ENCODE measurements at regions not wholly inside any gene's neighbourhood (a gene's known extent, or its start where the extent isn't known, plus 50 kb on each side); places are given as distances from the start of the nearest gene placed in this dataset.

DNA sequence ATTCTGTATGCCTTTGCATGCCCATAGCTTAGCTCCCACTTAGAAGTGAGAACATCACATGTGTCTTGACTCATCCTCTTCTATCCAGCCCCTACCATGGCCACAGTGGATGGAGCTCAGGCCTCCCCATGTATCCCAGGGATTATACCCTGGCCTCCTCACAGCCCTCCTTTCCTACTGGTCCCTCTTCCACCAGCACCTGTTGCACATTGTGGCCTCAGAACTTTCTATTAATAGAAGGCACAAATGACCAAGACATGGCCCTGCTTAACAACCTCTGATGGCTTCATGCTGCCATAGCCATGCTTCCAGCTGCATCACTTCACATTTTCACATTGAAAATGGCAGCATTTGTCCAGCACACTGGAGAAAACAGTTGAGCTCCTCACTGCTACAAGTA lies 315.4 kb downstream of the CDK5RAP2 start:
- Mint-ChIP-seq H3K27ac (no peak overlapping the region), H3K4me3 (no peak overlapping the region), H3K9me3 (peaks cover 8% of the 10 kb centered on the region; the same call in 1 of the 2 replicates), H3K36me3 (no peaks in the 10 kb centered on the region), H3K4me1 (no peaks in the 10 kb centered on the region), H3K27me3 (ENCODE audit: low read depth) (no peaks in the 10 kb centered on the region)
- DNase-seq (ENCODE audit: low spot score) (no peak), ATAC-seq (no peak)
- ChIA-PET POLR2A (no interaction called here), CTCF (no interaction called here)
- TF ChIP-seq, protein P1, sequence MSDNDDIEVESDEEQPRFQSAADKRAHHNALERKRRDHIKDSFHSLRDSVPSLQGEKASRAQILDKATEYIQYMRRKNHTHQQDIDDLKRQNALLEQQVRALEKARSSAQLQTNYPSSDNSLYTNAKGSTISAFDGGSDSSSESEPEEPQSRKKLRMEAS (CRISPR knock-in tag; IDR thresholded peaks at IDR 0.05), result no peak
- TF ChIP-seq GTF2I (CRISPR knock-in tag; conservative IDR thresholded peaks at IDR 0.05), result no peak
- no peak for TF ChIP-seq GABPB1 (CRISPR knock-in tag; IDR thresholded peaks at IDR 0.05)
- TF ChIP-seq, protein P2, sequence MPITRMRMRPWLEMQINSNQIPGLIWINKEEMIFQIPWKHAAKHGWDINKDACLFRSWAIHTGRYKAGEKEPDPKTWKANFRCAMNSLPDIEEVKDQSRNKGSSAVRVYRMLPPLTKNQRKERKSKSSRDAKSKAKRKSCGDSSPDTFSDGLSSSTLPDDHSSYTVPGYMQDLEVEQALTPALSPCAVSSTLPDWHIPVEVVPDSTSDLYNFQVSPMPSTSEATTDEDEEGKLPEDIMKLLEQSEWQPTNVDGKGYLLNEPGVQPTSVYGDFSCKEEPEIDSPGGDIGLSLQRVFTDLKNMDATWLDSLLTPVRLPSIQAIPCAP (CRISPR knock-in tag; IDR thresholded peaks at IDR 0.05), result no peak
- TF ChIP-seq, protein P3, sequence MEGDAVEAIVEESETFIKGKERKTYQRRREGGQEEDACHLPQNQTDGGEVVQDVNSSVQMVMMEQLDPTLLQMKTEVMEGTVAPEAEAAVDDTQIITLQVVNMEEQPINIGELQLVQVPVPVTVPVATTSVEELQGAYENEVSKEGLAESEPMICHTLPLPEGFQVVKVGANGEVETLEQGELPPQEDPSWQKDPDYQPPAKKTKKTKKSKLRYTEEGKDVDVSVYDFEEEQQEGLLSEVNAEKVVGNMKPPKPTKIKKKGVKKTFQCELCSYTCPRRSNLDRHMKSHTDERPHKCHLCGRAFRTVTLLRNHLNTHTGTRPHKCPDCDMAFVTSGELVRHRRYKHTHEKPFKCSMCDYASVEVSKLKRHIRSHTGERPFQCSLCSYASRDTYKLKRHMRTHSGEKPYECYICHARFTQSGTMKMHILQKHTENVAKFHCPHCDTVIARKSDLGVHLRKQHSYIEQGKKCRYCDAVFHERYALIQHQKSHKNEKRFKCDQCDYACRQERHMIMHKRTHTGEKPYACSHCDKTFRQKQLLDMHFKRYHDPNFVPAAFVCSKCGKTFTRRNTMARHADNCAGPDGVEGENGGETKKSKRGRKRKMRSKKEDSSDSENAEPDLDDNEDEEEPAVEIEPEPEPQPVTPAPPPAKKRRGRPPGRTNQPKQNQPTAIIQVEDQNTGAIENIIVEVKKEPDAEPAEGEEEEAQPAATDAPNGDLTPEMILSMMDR (IDR thresholded peaks at IDR 0.05), result no peak
- TF ChIP-seq, protein P4, sequence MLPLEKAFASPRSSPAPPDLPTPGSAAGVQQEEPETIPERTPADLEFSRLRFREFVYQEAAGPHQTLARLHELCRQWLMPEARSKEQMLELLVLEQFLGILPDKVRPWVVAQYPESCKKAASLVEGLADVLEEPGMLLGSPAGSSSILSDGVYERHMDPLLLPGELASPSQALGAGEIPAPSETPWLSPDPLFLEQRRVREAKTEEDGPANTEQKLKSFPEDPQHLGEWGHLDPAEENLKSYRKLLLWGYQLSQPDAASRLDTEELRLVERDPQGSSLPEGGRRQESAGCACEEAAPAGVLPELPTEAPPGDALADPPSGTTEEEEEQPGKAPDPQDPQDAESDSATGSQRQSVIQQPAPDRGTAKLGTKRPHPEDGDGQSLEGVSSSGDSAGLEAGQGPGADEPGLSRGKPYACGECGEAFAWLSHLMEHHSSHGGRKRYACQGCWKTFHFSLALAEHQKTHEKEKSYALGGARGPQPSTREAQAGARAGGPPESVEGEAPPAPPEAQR (CRISPR knock-in tag; IDR thresholded peaks at IDR 0.05), result no peak
- no peak for TF ChIP-seq ZBTB21 (CRISPR knock-in tag; IDR thresholded peaks at IDR 0.05; ENCODE audit: borderline replicate concordance)
- TF ChIP-seq FOXK1 (CRISPR knock-in tag; IDR thresholded peaks at IDR 0.05), result no peak
- TF ChIP-seq IRF2 (CRISPR knock-in tag; IDR thresholded peaks at IDR 0.05; ENCODE audit: borderline replicate concordance, low read depth), result no peak
- no peak for TF ChIP-seq ZNF317 (CRISPR knock-in tag; IDR thresholded peaks at IDR 0.05; ENCODE audit: borderline replicate concordance, low read depth)
- TF ChIP-seq, protein P5, sequence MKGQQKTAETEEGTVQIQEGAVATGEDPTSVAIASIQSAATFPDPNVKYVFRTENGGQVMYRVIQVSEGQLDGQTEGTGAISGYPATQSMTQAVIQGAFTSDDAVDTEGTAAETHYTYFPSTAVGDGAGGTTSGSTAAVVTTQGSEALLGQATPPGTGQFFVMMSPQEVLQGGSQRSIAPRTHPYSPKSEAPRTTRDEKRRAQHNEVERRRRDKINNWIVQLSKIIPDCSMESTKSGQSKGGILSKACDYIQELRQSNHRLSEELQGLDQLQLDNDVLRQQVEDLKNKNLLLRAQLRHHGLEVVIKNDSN (CRISPR knock-in tag; IDR thresholded peaks at IDR 0.05), result no peak
- TF ChIP-seq ELF4 (CRISPR knock-in tag; IDR thresholded peaks at IDR 0.05; ENCODE audit: low read depth), result no peak
- TF ChIP-seq SMAD4 (CRISPR knock-in tag; IDR thresholded peaks at IDR 0.05), result no peak
- no peak for TF ChIP-seq CBFB (CRISPR knock-in tag; IDR thresholded peaks at IDR 0.05; ENCODE audit: low read depth)
- TF ChIP-seq, protein P6, sequence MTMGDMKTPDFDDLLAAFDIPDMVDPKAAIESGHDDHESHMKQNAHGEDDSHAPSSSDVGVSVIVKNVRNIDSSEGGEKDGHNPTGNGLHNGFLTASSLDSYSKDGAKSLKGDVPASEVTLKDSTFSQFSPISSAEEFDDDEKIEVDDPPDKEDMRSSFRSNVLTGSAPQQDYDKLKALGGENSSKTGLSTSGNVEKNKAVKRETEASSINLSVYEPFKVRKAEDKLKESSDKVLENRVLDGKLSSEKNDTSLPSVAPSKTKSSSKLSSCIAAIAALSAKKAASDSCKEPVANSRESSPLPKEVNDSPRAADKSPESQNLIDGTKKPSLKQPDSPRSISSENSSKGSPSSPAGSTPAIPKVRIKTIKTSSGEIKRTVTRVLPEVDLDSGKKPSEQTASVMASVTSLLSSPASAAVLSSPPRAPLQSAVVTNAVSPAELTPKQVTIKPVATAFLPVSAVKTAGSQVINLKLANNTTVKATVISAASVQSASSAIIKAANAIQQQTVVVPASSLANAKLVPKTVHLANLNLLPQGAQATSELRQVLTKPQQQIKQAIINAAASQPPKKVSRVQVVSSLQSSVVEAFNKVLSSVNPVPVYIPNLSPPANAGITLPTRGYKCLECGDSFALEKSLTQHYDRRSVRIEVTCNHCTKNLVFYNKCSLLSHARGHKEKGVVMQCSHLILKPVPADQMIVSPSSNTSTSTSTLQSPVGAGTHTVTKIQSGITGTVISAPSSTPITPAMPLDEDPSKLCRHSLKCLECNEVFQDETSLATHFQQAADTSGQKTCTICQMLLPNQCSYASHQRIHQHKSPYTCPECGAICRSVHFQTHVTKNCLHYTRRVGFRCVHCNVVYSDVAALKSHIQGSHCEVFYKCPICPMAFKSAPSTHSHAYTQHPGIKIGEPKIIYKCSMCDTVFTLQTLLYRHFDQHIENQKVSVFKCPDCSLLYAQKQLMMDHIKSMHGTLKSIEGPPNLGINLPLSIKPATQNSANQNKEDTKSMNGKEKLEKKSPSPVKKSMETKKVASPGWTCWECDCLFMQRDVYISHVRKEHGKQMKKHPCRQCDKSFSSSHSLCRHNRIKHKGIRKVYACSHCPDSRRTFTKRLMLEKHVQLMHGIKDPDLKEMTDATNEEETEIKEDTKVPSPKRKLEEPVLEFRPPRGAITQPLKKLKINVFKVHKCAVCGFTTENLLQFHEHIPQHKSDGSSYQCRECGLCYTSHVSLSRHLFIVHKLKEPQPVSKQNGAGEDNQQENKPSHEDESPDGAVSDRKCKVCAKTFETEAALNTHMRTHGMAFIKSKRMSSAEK (CRISPR knock-in tag; IDR thresholded peaks at IDR 0.05; ENCODE audit: borderline replicate concordance), result no peak
- TF ChIP-seq ZNF423 (CRISPR knock-in tag; IDR thresholded peaks at IDR 0.05), result no peak
- no peak for TF ChIP-seq PRRX2 (CRISPR knock-in tag; IDR thresholded peaks at IDR 0.05)

DNA sequence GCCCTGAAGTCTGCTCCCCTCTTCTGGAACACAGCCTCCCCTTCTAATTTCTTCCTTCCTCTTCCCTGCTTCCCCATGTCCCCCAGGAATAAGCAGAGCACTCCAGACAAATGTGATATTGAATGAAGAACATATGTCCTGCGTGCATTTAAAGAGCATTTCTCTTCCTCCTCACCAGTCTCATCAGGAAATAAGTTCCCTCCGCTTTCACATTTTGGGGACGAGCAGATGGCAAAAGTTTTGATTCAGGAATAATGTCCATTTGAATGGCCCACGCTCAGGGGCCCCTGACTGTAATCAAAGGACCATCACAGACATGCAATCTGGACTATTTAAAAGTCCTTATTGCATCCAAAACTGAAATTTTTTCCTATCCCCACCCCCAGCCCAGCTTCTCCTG lies 316.1 kb downstream of the CDK5RAP2 start:
- Mint-ChIP-seq H3K36me3 (no peaks in the 10 kb centered on the region), H3K27ac (no peak overlapping the region)
- CTCF ChIA-PET, result interaction anchor here (1.2 kb wide), 1 partner anchor 36 kb away, joined by 4 read pairs; no protein-coding TSS in a partner anchor
- no peak for TF ChIP-seq GABPB1 (CRISPR knock-in tag; IDR thresholded peaks at IDR 0.05)
- no peak for TF ChIP-seq ZNF416 (CRISPR knock-in tag; IDR thresholded peaks at IDR 0.05)
- TF ChIP-seq MYBL2 (CRISPR knock-in tag; IDR thresholded peaks at IDR 0.05), result no peak
- TF ChIP-seq JUN (CRISPR knock-in tag; IDR thresholded peaks at IDR 0.05), result no peak
- TF ChIP-seq, protein P7, sequence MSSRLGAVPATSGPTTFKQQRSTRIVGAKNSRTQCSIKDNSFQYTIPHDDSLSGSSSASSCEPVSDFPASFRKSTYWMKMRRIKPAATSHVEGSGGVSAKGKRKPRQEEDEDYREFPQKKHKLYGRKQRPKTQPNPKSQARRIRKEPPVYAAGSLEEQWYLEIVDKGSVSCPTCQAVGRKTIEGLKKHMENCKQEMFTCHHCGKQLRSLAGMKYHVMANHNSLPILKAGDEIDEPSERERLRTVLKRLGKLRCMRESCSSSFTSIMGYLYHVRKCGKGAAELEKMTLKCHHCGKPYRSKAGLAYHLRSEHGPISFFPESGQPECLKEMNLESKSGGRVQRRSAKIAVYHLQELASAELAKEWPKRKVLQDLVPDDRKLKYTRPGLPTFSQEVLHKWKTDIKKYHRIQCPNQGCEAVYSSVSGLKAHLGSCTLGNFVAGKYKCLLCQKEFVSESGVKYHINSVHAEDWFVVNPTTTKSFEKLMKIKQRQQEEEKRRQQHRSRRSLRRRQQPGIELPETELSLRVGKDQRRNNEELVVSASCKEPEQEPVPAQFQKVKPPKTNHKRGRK (CRISPR knock-in tag; IDR thresholded peaks at IDR 0.05; ENCODE audit: borderline replicate concordance), result no peak
- TF ChIP-seq, protein P3 (IDR thresholded peaks at IDR 0.05), result no peak
- no peak for TF ChIP-seq TP53 (CRISPR knock-in tag; IDR thresholded peaks at IDR 0.05)
- TF ChIP-seq TEAD1 (CRISPR knock-in tag; IDR thresholded peaks at IDR 0.05), result no peak

More for the DNA sequence above, 316.1 kb downstream of the CDK5RAP2 start:
- DNase-seq (ENCODE audit: low spot score), result no peak
- ATAC-seq, result no peak
- POLR2A ChIA-PET, result no interaction called here
- Mint-ChIP-seq H3K9me3 (peaks cover 8% of the 10 kb centered on the region; the same call in 1 of the 2 replicates), H3K4me3 (no peak overlapping the region), H3K4me1 (no peaks in the 10 kb centered on the region), H3K27me3 (ENCODE audit: low read depth) (no peaks in the 10 kb centered on the region)
